Large intestine (tissue), 3 donors: ENCODE measurements at regions not wholly inside any gene's neighbourhood (a gene's known extent, or its start where the extent isn't known, plus 50 kb on each side); places are given as distances from the start of the nearest gene placed in this dataset.
A peak's percentile ranks its signal among the peaks of the same experiment; 100 is the strongest.

ENCODE experiments used
- DNase-seq, 2 donors: peaks; one replicate each; pipeline versions ENCODE4 v3.0.0 to v3.0.0-alpha.2; 2013
- H3K27ac ChIP-seq: one replicate; pipeline ENCODE4 v1.5.1; 2013; ENCODE audit warnings: low read length
- H3K27me3 ChIP-seq: 2 replicates; pipeline ENCODE4 v1.6.1; 2013; ENCODE audit warnings: low read length; ENCODE audit not compliant: control insufficient read depth, insufficient read depth
- H3K36me3 ChIP-seq: 2 replicates; pipeline ENCODE4 v1.6.1; 2013; ENCODE audit warnings: low read length; ENCODE audit not compliant: control insufficient read depth, insufficient read depth
- H3K4me1 ChIP-seq: one replicate; pipeline ENCODE4 v1.6.1; 2013; ENCODE audit warnings: low read length; ENCODE audit not compliant: control insufficient read depth, insufficient read depth
- H3K4me3 ChIP-seq: one replicate; pipeline ENCODE4 v1.5.1; 2013; ENCODE audit warnings: low read length
- H3K9me3 ChIP-seq: one replicate; pipeline ENCODE4 v1.6.1; 2013; ENCODE audit warnings: mild to moderate bottlenecking, low read depth, low read length, moderate library complexity; ENCODE audit not compliant: control insufficient read depth
- WGBS: methylation state at CpG from one replicate; pipeline ENCODE4 v1.1.5; 2013; ENCODE audit warnings: low lambda C conversion rate; ENCODE audit not compliant: insufficient coverage; 5-methylcytosine and 5-hydroxymethylcytosine counted together

GRCh38 chr4:85291226-85291625 lies 183.7 kb upstream of the ARHGAP24 start:
- no peaks in the 10 kb centered on the region for H3K36me3 ChIP-seq
- no peak overlapping the region for H3K4me3 ChIP-seq
- no peak for DNase-seq
- no peak overlapping the region for H3K27ac ChIP-seq
- no peaks in the 10 kb centered on the region for H3K9me3 ChIP-seq
- H3K4me1 ChIP-seq, result no peaks in the 10 kb centered on the region
- no CpG with 5 or more reads among the region's 2 CpGs for WGBS
- H3K27me3 ChIP-seq, result no peaks in the 10 kb centered on the region

- no peak for DNase-seq
- no peaks in the 10 kb centered on the region for H3K27me3 ChIP-seq
- no peak overlapping the region for H3K4me3 ChIP-seq
- H3K9me3 ChIP-seq, result no peaks in the 10 kb centered on the region
- H3K36me3 ChIP-seq, result no peaks in the 10 kb centered on the region
- no peak overlapping the region for H3K27ac ChIP-seq
- H3K4me1 ChIP-seq, result no peaks in the 10 kb centered on the region
- no CpG with 5 or more reads among the region's 2 CpGs for WGBS
Observed at GRCh38 chr4:85298037-85298436, 176.9 kb upstream of the ARHGAP24 start.

DNA sequence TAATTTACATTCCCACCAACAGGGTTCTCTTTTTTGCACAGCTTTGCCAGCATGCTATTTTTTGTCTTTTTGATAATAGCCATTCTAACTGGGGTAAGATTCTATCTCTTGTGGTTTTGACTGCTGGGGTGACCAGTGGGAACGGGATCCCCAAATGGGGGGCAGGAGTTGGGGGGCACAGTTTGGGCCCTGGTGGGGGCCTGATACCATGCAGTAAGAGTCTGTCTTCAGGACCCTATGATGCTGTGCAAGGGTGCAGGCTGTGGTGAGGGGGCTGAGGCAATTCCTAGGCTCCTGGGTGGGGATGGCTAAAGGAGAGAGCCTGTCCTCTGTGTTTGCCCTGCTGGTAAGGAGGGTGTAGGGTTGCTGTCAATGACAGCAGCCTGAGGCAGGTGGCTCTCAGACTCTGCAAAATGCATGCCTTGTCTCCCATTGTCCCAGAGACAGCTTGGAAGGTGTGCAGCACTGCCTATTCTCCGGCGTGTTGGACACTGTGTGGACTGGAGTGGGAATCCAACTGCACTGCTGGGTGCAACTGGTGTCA lies 172.7 kb upstream of the ARHGAP24 start:
- H3K4me1 ChIP-seq, result no peaks in the 10 kb centered on the region
- WGBS, result no CpG with 5 or more reads among the region's 3 CpGs
- no peak overlapping the region for H3K4me3 ChIP-seq
- H3K27ac ChIP-seq, result no peak overlapping the region
- no peaks in the 10 kb centered on the region for H3K9me3 ChIP-seq
- no peaks in the 10 kb centered on the region for H3K36me3 ChIP-seq
- no peak for DNase-seq
- no peaks in the 10 kb centered on the region for H3K27me3 ChIP-seq

DNA sequence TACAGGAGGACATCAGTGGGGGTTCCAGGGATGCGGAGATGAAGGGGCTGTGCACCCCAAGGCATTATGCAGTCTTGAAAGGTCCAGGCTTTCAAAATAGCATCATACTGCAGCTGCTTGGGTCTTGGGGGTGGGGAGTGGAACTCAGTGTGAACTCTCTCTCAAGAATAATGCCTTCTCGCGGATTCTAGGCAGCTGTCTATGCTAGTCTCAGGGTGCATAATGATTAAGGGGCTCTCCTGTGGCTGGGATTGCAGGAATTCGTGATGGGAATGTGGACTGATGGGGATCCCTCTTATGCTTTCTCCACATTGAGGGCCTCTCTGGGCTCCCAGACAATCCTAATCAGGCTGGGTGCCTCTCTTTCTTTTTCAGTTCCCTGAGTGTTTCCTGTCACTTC lies 172.2 kb upstream of the ARHGAP24 start:
- H3K36me3 ChIP-seq, result no peaks in the 10 kb centered on the region
- DNase-seq, result no peak
- H3K27me3 ChIP-seq, result no peaks in the 10 kb centered on the region
- no peaks in the 10 kb centered on the region for H3K9me3 ChIP-seq
- no CpG with 5 or more reads among the region's 4 CpGs for WGBS
- no peak overlapping the region for H3K27ac ChIP-seq
- no peaks in the 10 kb centered on the region for H3K4me1 ChIP-seq
- no peak overlapping the region for H3K4me3 ChIP-seq

DNA sequence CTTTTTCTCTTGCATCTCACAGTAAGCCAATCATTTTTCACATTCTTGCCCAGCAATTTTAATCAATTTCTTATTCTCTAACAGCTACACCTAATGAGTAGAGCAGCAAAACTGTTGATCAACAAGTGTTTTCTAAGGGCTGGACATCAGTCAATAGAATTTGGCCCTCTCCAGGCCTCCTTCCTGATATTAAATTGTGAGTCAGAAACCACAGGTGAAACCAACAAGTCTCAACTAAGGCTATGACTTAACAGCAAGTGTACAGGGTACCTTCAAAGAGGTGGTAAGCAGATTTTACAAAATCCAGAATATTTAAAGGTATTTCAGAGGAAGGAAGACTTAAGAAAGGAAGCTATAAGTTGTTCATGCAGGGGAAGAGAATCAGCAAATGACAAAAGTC lies 156.5 kb upstream of the ARHGAP24 start:
- H3K9me3 ChIP-seq, result no peaks in the 10 kb centered on the region
- DNase-seq, result no peak
- no peaks in the 10 kb centered on the region for H3K4me1 ChIP-seq
- no peak overlapping the region for H3K27ac ChIP-seq
- H3K4me3 ChIP-seq, result no peak overlapping the region
- no peaks in the 10 kb centered on the region for H3K27me3 ChIP-seq
- no peaks in the 10 kb centered on the region for H3K36me3 ChIP-seq

- Histone ChIP-seq H3K27me3 (no peaks in the 10 kb centered on the region), H3K9me3 (no peaks in the 10 kb centered on the region), H3K27ac (no peak overlapping the region), H3K36me3 (no peaks in the 10 kb centered on the region), H3K4me1 (no peaks in the 10 kb centered on the region), H3K4me3 (no peak overlapping the region)
- DNase-seq, result no peak
Observed at GRCh38 chr4:85358831-85359230, 116.1 kb upstream of the ARHGAP24 start.

- Histone ChIP-seq H3K36me3 (no peaks in the 10 kb centered on the region), H3K9me3 (no peaks in the 10 kb centered on the region), H3K27ac (no peak overlapping the region), H3K4me3 (no peak overlapping the region), H3K27me3 (no peaks in the 10 kb centered on the region), H3K4me1 (no peaks in the 10 kb centered on the region)
- DNase-seq, result no peak
- no CpG with 5 or more reads among the region's 2 CpGs for WGBS
Observed at GRCh38 chr4:85362550-85362949, 112.4 kb upstream of the ARHGAP24 start.

DNA sequence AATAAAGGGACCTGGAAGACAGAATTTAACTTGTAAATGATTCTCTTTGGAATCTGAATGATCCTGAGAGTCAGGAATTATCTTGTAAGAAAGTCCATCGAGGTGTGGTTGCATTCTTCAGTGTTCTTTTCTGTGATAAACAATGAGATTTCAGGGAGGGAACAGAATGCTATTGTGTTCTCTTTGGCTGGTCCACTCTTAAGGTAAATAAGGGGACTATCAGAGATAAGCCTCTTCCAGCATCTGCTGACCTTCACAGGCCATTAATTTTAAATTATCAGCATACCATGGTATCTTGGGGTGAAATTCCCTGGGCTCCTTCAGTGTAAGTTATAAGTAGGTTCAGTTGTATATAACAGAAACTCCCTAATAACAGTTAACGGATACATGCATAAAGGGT lies 107.1 kb upstream of the ARHGAP24 start:
- WGBS, result 60% methylated on average over 2 of the region's 2 CpGs

GRCh38 chr4:85368240-85368639 lies 106.7 kb upstream of the ARHGAP24 start:
- Histone ChIP-seq H3K27me3 (no peaks in the 10 kb centered on the region), H3K36me3 (no peaks in the 10 kb centered on the region), H3K9me3 (no peaks in the 10 kb centered on the region), H3K4me1 (no peaks in the 10 kb centered on the region), H3K4me3 (no peak overlapping the region), H3K27ac (no peak overlapping the region)
- DNase-seq, result no peak
- WGBS, result 36% methylated on average over 3 of the region's 3 CpGs

More for the DNA sequence above, 107.1 kb upstream of the ARHGAP24 start:
- Histone ChIP-seq H3K27me3 (no peaks in the 10 kb centered on the region), H3K4me1 (no peaks in the 10 kb centered on the region), H3K27ac (no peak overlapping the region), H3K4me3 (no peak overlapping the region), H3K9me3 (no peaks in the 10 kb centered on the region), H3K36me3 (no peaks in the 10 kb centered on the region)
- no peak for DNase-seq

DNA sequence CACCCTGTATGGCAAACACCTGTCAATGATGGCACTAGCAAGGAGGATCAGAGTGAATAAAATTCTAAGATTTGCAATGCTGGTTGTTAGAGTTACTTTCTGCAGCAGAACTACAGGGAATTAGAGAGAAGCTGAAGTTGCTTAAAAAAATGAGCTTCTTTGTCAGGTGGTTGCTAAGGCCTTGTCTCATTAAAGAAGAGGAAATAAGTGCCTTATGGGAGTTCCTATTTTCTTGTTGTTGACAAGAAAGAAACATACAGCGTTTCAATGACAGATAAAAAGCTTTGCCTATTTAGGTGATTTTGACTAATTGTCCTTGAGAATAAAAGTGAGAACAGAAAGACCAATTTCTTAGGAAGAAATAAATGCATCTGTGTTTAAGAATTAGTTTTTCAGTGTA lies 106.0 kb upstream of the ARHGAP24 start:
- no peaks in the 10 kb centered on the region for H3K4me1 ChIP-seq

GRCh38 chr4:85369703-85370380 lies 105.1 kb upstream of the ARHGAP24 start:
- Histone ChIP-seq H3K27ac (no peak overlapping the region), H3K4me1 (no peaks in the 10 kb centered on the region), H3K36me3 (no peaks in the 10 kb centered on the region), H3K27me3 (no peaks in the 10 kb centered on the region), H3K9me3 (no peaks in the 10 kb centered on the region), H3K4me3 (no peak overlapping the region)
- WGBS, result 93% methylated on average over 3 of the region's 7 CpGs
- DNase-seq, result peak in 1 of 2 donors; percentile 1

More for the DNA sequence above, 106.0 kb upstream of the ARHGAP24 start:
- no peaks in the 10 kb centered on the region for H3K9me3 ChIP-seq
- no peak overlapping the region for H3K4me3 ChIP-seq
- H3K27ac ChIP-seq, result no peak overlapping the region
- H3K27me3 ChIP-seq, result no peaks in the 10 kb centered on the region
- no peaks in the 10 kb centered on the region for H3K36me3 ChIP-seq
- WGBS, result 50% methylated on average over 1 of the region's 1 CpG
- DNase-seq, result no peak
